Right atrium auricular region (tissue), 2 donors: ENCODE measurements at regions not wholly inside any gene's neighbourhood (a gene's known extent, or its start where the extent isn't known, plus 50 kb on each side); places are given as distances from the start of the nearest gene placed in this dataset.

Source experiments
- DNase-seq: peaks from one replicate; pipeline ENCODE4 v3.0.0-alpha.2; 2019; ENCODE audit warnings: low spot score
- H3K27ac ChIP-seq, 2 donors: fragments of 200-600 bp; sonication (generic); 1 replicate in 1 of 2; 2 replicates in 1 of 2; pipeline ENCODE4 v1.5.1; 2016 to 2019
- H3K27me3 ChIP-seq, 2 donors: fragments of 200-600 bp; sonication (generic); one replicate each; pipeline versions ENCODE4 v1.5.1 to v1.6.0; 2017 to 2019
- H3K36me3 ChIP-seq: fragments of 200-600 bp; sonication (generic); one replicate; pipeline ENCODE4 v1.5.1; 2016
- H3K4me1 ChIP-seq, 2 donors: fragments of 200-600 bp; sonication (generic); one replicate each; pipeline versions ENCODE4 v1.5.1 to v1.6.0; 2017 to 2019
- H3K4me3 ChIP-seq, 2 donors: fragments of 200-600 bp; sonication (generic); 1 replicate in 1 of 2; 2 replicates in 1 of 2; pipeline ENCODE4 v1.5.1; 2017 to 2019; ENCODE audit warnings: mild to moderate bottlenecking in 1 of 2, moderate library complexity in 1 of 2
- H3K9me3 ChIP-seq, 2 donors: fragments of 200-600 bp; sonication (generic); one replicate each; pipeline ENCODE4 v1.5.1; 2019
- TF ChIP-seq, protein P1 (sequence below), 2 donors: fragments of 200-600 bp; sonication (generic); IDR thresholded peaks; one replicate each; pipeline ENCODE4 v1.5.1; 2019; ENCODE audit warnings: antibody characterized with exemption in 2 of 2

DNA sequence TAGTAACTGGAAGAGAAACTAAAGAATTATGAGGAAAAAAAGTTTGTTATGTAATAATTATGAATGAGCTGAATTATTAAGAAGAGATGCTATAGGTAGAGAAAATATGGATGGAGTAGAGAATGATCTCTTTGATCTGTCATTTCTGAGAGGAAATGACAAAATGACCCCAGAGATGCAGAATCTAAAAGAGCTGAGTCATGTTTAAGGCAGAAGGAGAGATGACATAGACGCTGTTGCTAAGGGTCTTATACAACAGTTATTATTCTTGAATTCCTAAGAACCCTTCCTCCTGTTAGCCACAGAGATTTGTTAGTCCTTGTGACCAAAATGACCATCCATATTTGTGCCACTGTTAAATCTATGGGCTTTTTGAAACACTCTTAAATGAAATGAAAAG is 58.3 kb upstream of the FREM2 start:
- DNase-seq: no peak
- no peaks in the 10 kb centered on the region for H3K36me3 ChIP-seq
- H3K4me3 ChIP-seq: no peak overlapping the region
- H3K4me1 ChIP-seq: no peaks in the 10 kb centered on the region
- H3K27me3 ChIP-seq: no peaks in the 10 kb centered on the region
- H3K9me3 ChIP-seq: no peaks in the 10 kb centered on the region
- TF ChIP-seq, protein P1, sequence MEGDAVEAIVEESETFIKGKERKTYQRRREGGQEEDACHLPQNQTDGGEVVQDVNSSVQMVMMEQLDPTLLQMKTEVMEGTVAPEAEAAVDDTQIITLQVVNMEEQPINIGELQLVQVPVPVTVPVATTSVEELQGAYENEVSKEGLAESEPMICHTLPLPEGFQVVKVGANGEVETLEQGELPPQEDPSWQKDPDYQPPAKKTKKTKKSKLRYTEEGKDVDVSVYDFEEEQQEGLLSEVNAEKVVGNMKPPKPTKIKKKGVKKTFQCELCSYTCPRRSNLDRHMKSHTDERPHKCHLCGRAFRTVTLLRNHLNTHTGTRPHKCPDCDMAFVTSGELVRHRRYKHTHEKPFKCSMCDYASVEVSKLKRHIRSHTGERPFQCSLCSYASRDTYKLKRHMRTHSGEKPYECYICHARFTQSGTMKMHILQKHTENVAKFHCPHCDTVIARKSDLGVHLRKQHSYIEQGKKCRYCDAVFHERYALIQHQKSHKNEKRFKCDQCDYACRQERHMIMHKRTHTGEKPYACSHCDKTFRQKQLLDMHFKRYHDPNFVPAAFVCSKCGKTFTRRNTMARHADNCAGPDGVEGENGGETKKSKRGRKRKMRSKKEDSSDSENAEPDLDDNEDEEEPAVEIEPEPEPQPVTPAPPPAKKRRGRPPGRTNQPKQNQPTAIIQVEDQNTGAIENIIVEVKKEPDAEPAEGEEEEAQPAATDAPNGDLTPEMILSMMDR (IDR thresholded peaks at IDR 0.05): no peak
- no peak overlapping the region for H3K27ac ChIP-seq

DNA sequence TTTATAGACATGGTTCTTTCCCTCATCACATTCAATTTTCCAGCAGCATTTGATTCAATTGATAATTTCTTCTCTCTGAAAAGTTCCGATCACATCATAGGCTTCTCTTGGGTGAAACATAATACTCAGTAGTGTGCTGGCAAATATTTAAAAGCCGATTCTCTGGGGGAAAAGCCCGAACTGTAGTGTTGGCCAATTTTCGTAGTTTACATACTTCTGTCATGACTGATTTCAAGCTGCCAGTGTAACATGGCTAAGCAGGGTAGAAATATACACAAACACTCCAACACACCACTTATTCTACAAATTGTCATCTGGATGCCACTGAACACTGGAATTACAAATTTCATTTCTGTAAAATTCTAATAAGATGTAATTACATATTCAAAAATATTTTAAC is 56.1 kb upstream of the FREM2 start:
- Histone ChIP-seq H3K4me1 (no peaks in the 10 kb centered on the region), H3K27ac (no peak overlapping the region), H3K27me3 (no peaks in the 10 kb centered on the region), H3K4me3 (no peak overlapping the region), H3K9me3 (no peaks in the 10 kb centered on the region), H3K36me3 (no peaks in the 10 kb centered on the region)
- TF ChIP-seq, protein P1 (IDR thresholded peaks at IDR 0.05): no peak
- no peak for DNase-seq

DNA sequence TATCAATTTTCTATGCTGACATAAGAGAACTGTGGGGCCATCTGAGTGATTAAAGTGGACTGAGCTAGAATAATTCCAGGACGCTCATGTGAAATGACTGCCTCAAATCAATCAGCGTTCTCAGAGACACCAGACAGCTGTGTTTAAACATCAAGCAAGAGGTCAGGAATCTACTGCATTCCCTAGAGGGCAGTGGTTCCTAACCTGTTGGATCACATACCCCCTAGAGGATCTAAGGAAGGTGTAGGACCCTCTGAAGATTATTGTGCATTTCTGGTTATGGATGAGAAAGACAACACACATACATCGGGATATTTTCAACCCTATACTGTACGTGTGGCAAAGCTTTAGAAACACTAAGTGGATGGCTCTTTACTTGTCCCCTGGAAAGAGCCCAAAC is 51.8 kb upstream of the FREM2 start:
- TF ChIP-seq, protein P1 (IDR thresholded peaks at IDR 0.05): no peak
- Histone ChIP-seq H3K4me3 (no peak overlapping the region), H3K9me3 (no peaks in the 10 kb centered on the region), H3K4me1 (no peaks in the 10 kb centered on the region), H3K27me3 (no peaks in the 10 kb centered on the region), H3K36me3 (no peaks in the 10 kb centered on the region), H3K27ac (no peak overlapping the region)
- no peak for DNase-seq

DNA sequence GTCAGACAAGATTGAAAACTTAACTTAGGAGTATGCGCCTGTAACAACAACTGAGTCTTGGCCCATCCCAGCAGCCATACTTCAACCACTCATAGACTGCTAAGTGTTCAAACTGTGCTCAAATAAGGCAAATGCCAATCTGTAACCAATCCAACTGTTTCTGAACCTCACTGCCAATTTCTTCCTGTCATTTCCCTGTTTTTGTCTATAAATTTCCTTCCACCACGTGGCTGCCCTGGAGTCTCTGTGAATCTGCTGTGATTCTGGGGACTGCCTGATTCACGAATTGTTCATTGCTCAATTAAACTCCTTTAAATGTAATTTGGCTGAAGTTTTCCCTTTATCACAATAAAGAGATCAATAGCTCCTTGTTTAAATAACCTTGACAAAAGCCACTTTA is 50.8 kb upstream of the FREM2 start:
- Histone ChIP-seq H3K9me3 (no peaks in the 10 kb centered on the region), H3K27me3 (no peaks in the 10 kb centered on the region), H3K36me3 (no peaks in the 10 kb centered on the region), H3K27ac (no peak overlapping the region), H3K4me1 (no peaks in the 10 kb centered on the region), H3K4me3 (no peak overlapping the region)
- TF ChIP-seq, protein P1 (IDR thresholded peaks at IDR 0.05): no peak
- no peak for DNase-seq

DNA sequence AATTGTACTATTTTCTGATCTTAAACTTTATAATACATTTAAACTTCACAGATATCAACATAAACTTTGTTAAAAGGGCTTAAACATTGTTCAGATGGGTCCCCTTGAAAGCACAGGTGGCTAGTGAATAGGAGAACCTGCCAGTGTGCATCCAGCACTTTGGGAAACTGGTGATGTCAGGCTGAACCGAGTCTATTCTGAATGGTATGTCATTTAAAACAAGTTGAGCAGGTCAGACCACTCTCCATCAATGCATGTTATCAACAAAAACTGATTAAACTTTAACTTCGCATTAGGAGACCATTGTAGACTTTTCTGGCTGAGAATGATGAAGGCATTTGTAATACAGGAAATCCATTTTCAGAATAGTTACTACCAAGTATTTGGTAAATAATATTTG is 50.1 kb upstream of the FREM2 start:
- H3K27ac ChIP-seq: no peak overlapping the region
- no peak overlapping the region for H3K4me3 ChIP-seq
- no peaks in the 10 kb centered on the region for H3K4me1 ChIP-seq
- no peaks in the 10 kb centered on the region for H3K9me3 ChIP-seq
- DNase-seq: no peak
- no peaks in the 10 kb centered on the region for H3K36me3 ChIP-seq
- no peaks in the 10 kb centered on the region for H3K27me3 ChIP-seq
- TF ChIP-seq, protein P1 (IDR thresholded peaks at IDR 0.05): no peak
